ENCODE measurements at regions not wholly inside any gene's neighbourhood (a gene's known extent, or its start where the extent isn't known, plus 50 kb on each side); places are given as distances from the start of the nearest gene placed in this dataset.

DNA sequence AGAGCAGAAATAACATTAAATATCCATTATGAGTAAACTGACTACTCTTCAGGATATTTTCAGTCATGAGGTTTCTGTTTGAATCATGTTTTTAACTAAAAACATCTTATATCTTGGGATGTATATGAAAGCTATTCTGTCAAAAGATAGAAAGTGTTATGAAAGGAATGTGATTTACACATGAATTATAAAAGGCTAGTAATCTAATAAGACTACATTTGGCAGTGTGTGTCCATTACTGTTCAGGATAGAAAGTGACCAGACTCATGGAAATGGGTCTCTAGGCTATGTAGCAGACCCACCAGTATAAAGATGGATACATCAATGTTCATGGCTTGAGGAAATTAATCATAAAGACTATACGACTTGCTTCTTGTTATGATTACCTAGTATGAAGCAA, 1328.2 kb upstream of the NUDT12 start:
- H3K36me3 Mint-ChIP-seq (ENCODE audit: insufficient read depth in 1 of 3, low read depth in 3 of 3) = no peaks in the 10 kb centered on the region
- H3K4me1 Mint-ChIP-seq = no peaks in the 10 kb centered on the region
- TF ChIP-seq, protein P1, sequence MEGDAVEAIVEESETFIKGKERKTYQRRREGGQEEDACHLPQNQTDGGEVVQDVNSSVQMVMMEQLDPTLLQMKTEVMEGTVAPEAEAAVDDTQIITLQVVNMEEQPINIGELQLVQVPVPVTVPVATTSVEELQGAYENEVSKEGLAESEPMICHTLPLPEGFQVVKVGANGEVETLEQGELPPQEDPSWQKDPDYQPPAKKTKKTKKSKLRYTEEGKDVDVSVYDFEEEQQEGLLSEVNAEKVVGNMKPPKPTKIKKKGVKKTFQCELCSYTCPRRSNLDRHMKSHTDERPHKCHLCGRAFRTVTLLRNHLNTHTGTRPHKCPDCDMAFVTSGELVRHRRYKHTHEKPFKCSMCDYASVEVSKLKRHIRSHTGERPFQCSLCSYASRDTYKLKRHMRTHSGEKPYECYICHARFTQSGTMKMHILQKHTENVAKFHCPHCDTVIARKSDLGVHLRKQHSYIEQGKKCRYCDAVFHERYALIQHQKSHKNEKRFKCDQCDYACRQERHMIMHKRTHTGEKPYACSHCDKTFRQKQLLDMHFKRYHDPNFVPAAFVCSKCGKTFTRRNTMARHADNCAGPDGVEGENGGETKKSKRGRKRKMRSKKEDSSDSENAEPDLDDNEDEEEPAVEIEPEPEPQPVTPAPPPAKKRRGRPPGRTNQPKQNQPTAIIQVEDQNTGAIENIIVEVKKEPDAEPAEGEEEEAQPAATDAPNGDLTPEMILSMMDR (conservative IDR thresholded peaks at IDR 0.05) = no peak

More for the DNA sequence above, 1328.2 kb upstream of the NUDT12 start:
- Histone ChIP-seq H3K14ac (ENCODE audit: insufficient read depth, low read length) (no peak overlapping the region), H3K79me2 (ENCODE audit: insufficient read depth, low read length) (no peaks in the 10 kb centered on the region), H2BK5ac (ENCODE audit: insufficient read length, low read length) (no peak overlapping the region), H3K4me1 (ENCODE audit: insufficient read depth, low read length) (no peaks in the 10 kb centered on the region), H3K4me2 (ENCODE audit: insufficient read depth, insufficient read length, low read length) (no peak overlapping the region), H4K91ac (ENCODE audit: insufficient read length, low read depth, low read length) (no peak overlapping the region), H3K79me1 (ENCODE audit: insufficient read depth, low read depth, low read length, poor library complexity, severe bottlenecking) (no peaks in the 10 kb centered on the region), H3K27ac (ENCODE audit: insufficient read length, low read depth, low read length) (no peak overlapping the region), H4K20me1 (ENCODE audit: control insufficient read depth, insufficient read depth, insufficient read length) (no peaks in the 10 kb centered on the region), H2AFZ (ENCODE audit: low read length) (no peak overlapping the region), H2BK12ac (ENCODE audit: insufficient read length, low read depth, low read length) (no peak overlapping the region), H2BK20ac (ENCODE audit: low read depth, low read length, poor library complexity, severe bottlenecking) (no peak overlapping the region), H3K9me3 (ENCODE audit: control insufficient read depth, low read depth, low read length) (no peaks in the 10 kb centered on the region), H2BK120ac (ENCODE audit: low read depth, low read length, poor library complexity, severe bottlenecking) (no peak overlapping the region), H3K23ac (ENCODE audit: insufficient read length, low read depth, low read length) (no peak overlapping the region), H3K4ac (ENCODE audit: low read depth, low read length) (no peak overlapping the region), H3K27me3 (ENCODE audit: insufficient read depth, low read length) (no peaks in the 10 kb centered on the region), H3K18ac (ENCODE audit: insufficient read length, low read depth, low read length) (no peak overlapping the region), H4K5ac (ENCODE audit: insufficient read length, low read depth, low read length) (no peak overlapping the region), H3K56ac (ENCODE audit: insufficient read length, low read depth, low read length) (no peak overlapping the region), H3K9ac (ENCODE audit: extremely low read depth, insufficient read length, low read length) (no peak overlapping the region), H4K8ac (replicated peaks; ENCODE audit: insufficient read length, low read depth, low read length) (no peak overlapping the region), H2AK5ac (ENCODE audit: insufficient read length, low read length) (no peak overlapping the region), H2BK15ac (ENCODE audit: low read depth, low read length) (no peak overlapping the region), H3K23me2 (ENCODE audit: insufficient read length, low read depth, low read length, poor library complexity, severe bottlenecking) (no peaks in the 10 kb centered on the region), H3T11ph (ENCODE audit: low read length) (no peak overlapping the region)
- no peak for DNase-seq
- Mint-ChIP-seq H3K27ac (no peak overlapping the region), H3K27me3 (ENCODE audit: low read depth) (no peaks in the 10 kb centered on the region), H3K9me3 (no peaks in the 10 kb centered on the region), H3K4me3 (no peak overlapping the region)
- WGBS (ENCODE audit: extremely low coverage, insufficient read length, low lambda C conversion rate) = no CpG with 5 or more reads among the region's 1 CpG
